ENCODE measurements at regions not wholly inside any gene's neighbourhood (a gene's known extent, or its start where the extent isn't known, plus 50 kb on each side); places are given as distances from the start of the nearest gene placed in this dataset.

GRCh38 chr3:153599685-153600084 lies 437.7 kb downstream of the RAP2B start:
- Histone ChIP-seq H3K4me1 (ENCODE audit: insufficient read depth) (peaks cover 14% of the 10 kb centered on the region), H3K79me2 (no peaks in the 10 kb centered on the region), H3K4me2 (peak overlapping the region; percentile 60), H3K27ac (peak overlapping the region; percentile 41), H3K4me3 (no peak overlapping the region), H3K27me3 (no peaks in the 10 kb centered on the region), H3K9me2 (replicated peaks; ENCODE audit: insufficient read depth) (no peaks in the 10 kb centered on the region), H4K20me1 (ENCODE audit: insufficient read depth, poor library complexity, severe bottlenecking) (no peaks in the 10 kb centered on the region), H2AFZ (peak overlapping the region; percentile 1), H3K9me3 (ENCODE audit: low read depth) (no peaks in the 10 kb centered on the region), H3K36me3 (replicated peaks; ENCODE audit: insufficient read depth, low read depth) (no peaks in the 10 kb centered on the region)
- no peak for TF ChIP-seq CTCF (IDR thresholded peaks at IDR 0.05; ENCODE audit: poor library complexity)
- WGBS (ENCODE audit: low lambda C conversion rate, missing lambda C conversion rate): 46% methylated on average over 2 of the region's 2 CpGs
- peak; percentile 50 for DNase-seq (ENCODE audit: low spot score)

DNA sequence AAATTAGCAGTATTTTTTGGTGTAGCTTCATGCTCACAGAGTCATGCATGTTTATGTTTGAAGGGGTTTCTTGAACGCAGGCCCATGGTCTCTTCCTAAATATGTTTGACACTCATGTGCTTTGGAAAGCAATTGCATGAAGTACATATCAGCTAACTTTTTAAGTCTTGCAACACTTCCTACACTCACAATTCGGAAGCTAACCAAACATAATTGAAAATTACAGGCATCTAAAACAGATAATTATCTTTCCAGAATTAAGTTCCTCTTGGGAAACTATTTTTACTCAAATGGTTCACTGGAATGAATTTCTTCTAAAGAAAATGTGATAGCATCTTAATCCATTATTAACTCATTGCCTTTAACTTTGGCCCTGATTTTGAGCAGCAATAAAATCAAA lies 438.9 kb downstream of the RAP2B start:
- 93% methylated on average over 2 of the region's 2 CpGs for WGBS (ENCODE audit: low lambda C conversion rate, missing lambda C conversion rate)
- H3K79me2 ChIP-seq: no peaks in the 10 kb centered on the region
- no peak overlapping the region for H3K4me3 ChIP-seq
- H3K9me3 ChIP-seq (ENCODE audit: low read depth): no peaks in the 10 kb centered on the region
- H2AFZ ChIP-seq: no peak overlapping the region
- H3K27me3 ChIP-seq: no peaks in the 10 kb centered on the region
- TF ChIP-seq EZH2phosphoT487 (IDR thresholded peaks at IDR 0.05; ENCODE audit: low read depth, severe bottlenecking, unreplicated experiment): no peak
- TF ChIP-seq CTCF (IDR thresholded peaks at IDR 0.05; ENCODE audit: poor library complexity): no peak
- no peak for TF ChIP-seq EZH2 (IDR thresholded peaks at IDR 0.05; ENCODE audit: borderline replicate concordance)
- H3K36me3 ChIP-seq (replicated peaks; ENCODE audit: insufficient read depth, low read depth): no peaks in the 10 kb centered on the region
- DNase-seq (ENCODE audit: low spot score): no peak
- H3K4me2 ChIP-seq: no peak overlapping the region
- peaks cover 12% of the 10 kb centered on the region for H3K4me1 ChIP-seq (ENCODE audit: insufficient read depth)
- no peaks in the 10 kb centered on the region for H3K9me2 ChIP-seq (replicated peaks; ENCODE audit: insufficient read depth)
- H3K27ac ChIP-seq: no peak overlapping the region
- H4K20me1 ChIP-seq (ENCODE audit: insufficient read depth, poor library complexity, severe bottlenecking): no peaks in the 10 kb centered on the region

GRCh38 chr3:153601374-153601853 lies 439.4 kb downstream of the RAP2B start:
- H3K79me2 ChIP-seq: no peaks in the 10 kb centered on the region
- H3K4me3 ChIP-seq: no peak overlapping the region
- H3K4me1 ChIP-seq (ENCODE audit: insufficient read depth): peaks cover 12% of the 10 kb centered on the region
- no peaks in the 10 kb centered on the region for H3K9me2 ChIP-seq (replicated peaks; ENCODE audit: insufficient read depth)
- no peak overlapping the region for H3K4me2 ChIP-seq
- no peaks in the 10 kb centered on the region for H3K36me3 ChIP-seq (replicated peaks; ENCODE audit: insufficient read depth, low read depth)
- 100% methylated on average over 1 of the region's 1 CpG for WGBS (ENCODE audit: low lambda C conversion rate, missing lambda C conversion rate)
- TF ChIP-seq CTCF (IDR thresholded peaks at IDR 0.05; ENCODE audit: poor library complexity) (no peak), EZH2phosphoT487 (IDR thresholded peaks at IDR 0.05; ENCODE audit: low read depth, severe bottlenecking, unreplicated experiment) (no peak), EZH2 (IDR thresholded peaks at IDR 0.05; ENCODE audit: borderline replicate concordance) (no peak)
- no peak for DNase-seq (ENCODE audit: low spot score)
- H3K9me3 ChIP-seq (ENCODE audit: low read depth): no peaks in the 10 kb centered on the region
- H3K27ac ChIP-seq: no peak overlapping the region
- H2AFZ ChIP-seq: no peak overlapping the region
- H3K27me3 ChIP-seq: no peaks in the 10 kb centered on the region
- H4K20me1 ChIP-seq (ENCODE audit: insufficient read depth, poor library complexity, severe bottlenecking): no peaks in the 10 kb centered on the region

DNA sequence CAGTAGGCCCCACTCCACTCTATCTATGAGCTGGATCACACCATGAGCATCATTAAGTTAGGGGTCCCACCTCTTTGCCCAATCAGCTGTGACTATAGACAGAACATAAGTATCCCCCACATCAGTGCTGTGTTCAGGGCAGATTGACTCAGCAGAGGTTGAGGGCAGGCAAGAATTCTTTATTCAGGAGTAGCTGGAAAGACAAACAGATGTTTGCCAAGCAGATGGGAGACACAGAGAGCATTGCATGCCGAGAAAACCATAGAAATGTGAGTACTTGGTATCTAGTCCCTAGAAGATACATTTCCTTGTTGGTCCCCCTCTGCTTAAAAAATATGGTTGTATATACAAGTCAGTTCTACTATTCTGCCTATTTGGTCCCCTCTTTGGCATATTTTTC lies 440.8 kb downstream of the RAP2B start:
- Histone ChIP-seq H3K4me3 (no peak overlapping the region), H3K4me1 (ENCODE audit: insufficient read depth) (peaks cover 12% of the 10 kb centered on the region), H3K4me2 (no peak overlapping the region), H3K9me2 (replicated peaks; ENCODE audit: insufficient read depth) (no peaks in the 10 kb centered on the region), H3K27me3 (no peaks in the 10 kb centered on the region), H3K79me2 (no peaks in the 10 kb centered on the region), H2AFZ (no peak overlapping the region), H3K36me3 (replicated peaks; ENCODE audit: insufficient read depth, low read depth) (no peaks in the 10 kb centered on the region), H3K9me3 (ENCODE audit: low read depth) (no peaks in the 10 kb centered on the region), H3K27ac (no peak overlapping the region), H4K20me1 (ENCODE audit: insufficient read depth, poor library complexity, severe bottlenecking) (no peaks in the 10 kb centered on the region)
- TF ChIP-seq EZH2phosphoT487 (IDR thresholded peaks at IDR 0.05; ENCODE audit: low read depth, severe bottlenecking, unreplicated experiment) (no peak), EZH2 (IDR thresholded peaks at IDR 0.05; ENCODE audit: borderline replicate concordance) (no peak), CTCF (IDR thresholded peaks at IDR 0.05; ENCODE audit: poor library complexity) (no peak)
- WGBS (ENCODE audit: low lambda C conversion rate, missing lambda C conversion rate): 93% methylated on average over 1 of the region's 1 CpG
- no peak for DNase-seq (ENCODE audit: low spot score)
